8988T (cell line): ENCODE measurements at regions not wholly inside any gene's neighbourhood (a gene's known extent, or its start where the extent isn't known, plus 50 kb on each side); places are given as distances from the start of the nearest gene placed in this dataset.

Experiments
- DNase-seq: peaks from one replicate; pipeline ENCODE4 v3.0.0; 2011

GRCh38 chr21:41560661-41561158 is 52.8 kb upstream of the TMPRSS2 start:
- DNase-seq = no peak

DNA sequence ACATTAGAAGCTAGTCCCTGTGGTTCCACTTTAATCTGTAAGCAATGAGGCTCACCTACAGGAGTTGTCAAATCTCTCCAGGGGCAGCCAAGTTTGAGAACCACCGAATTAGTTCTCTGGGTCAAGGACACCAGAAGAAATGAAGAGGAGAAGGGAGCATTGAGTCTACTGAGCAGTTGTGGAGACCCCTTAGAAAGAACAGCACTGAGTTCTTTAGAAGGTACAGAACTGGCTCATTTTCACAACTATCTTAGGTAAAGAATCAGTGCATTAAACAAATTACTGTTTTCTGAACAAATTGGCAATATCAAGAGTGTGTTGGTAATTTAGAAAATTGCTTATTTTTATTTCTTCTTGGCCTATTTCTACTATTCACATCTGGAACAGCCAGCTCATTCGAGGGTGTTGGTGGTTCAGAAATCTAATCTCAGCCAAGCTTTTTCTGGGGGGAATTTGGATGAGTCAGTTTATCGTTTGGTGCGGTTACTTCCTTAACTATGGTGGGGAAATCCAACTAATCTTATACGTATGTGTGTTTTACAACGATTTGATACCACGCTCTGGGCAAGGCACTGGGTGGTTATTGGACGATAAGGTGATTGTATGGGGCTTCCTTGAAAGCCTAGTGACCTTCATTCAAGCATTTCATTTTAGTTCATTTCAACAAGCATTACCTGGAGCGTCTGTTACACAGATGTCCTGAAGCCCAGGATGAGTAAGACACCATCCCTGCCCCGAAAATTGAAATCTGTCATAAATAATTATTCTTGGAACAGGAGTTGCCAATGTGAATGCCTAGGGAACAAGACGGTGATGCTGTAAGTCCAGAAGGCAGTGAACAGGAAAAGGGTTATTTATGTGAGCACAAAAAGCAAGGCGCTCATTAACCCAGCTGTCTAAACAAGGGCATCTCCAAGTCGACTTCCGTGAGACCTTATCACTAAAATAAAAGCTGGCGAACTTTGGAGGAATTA is 52.0 kb upstream of the TMPRSS2 start:
- no peak for DNase-seq

GRCh38 chr21:41558842-41559241 is 50.9 kb upstream of the TMPRSS2 start:
- DNase-seq = no peak

GRCh38 chr21:41557884-41558283 is 49.9 kb upstream of the TMPRSS2 start:
- no peak for DNase-seq
